AG04449 (cell line): ENCODE measurements at regions not wholly inside any gene's neighbourhood (a gene's known extent, or its start where the extent isn't known, plus 50 kb on each side); places are given as distances from the start of the nearest gene placed in this dataset.

Source experiments
- CTCF ChIA-PET: fragments of 350-600 bp; formaldehyde crosslinking; extraction: SDS; loops from one replicate; lab custom pipeline; 2021; ENCODE audit warnings: antibody characterized with exemption; lab: Yijun Ruan, JAX
- POLR2A ChIA-PET: fragments of 400-600, 350-600 bp; formaldehyde crosslinking; extraction: SDS; loops from one replicate; lab custom pipeline; 2020; ENCODE audit warnings: antibody characterized with exemption, inconsistent platforms; lab: Yijun Ruan, JAX
- DNase-seq: peaks from one replicate; pipeline ENCODE4 v3.0.0-alpha.2; 2010; ENCODE audit warnings: low read depth, low spot score
- H3K4me3 ChIP-seq: 2 replicates; pipeline ENCODE4 v1.5.1; 2011; ENCODE audit warnings: low read depth, mild to moderate bottlenecking, control low read depth, low read length
- CTCF ChIP-seq: IDR thresholded peaks from one replicate; pipeline ENCODE4 v1.5.1; 2011; ENCODE audit warnings: mild to moderate bottlenecking, moderate library complexity, low read length, control low read depth, inconsistent platforms; ENCODE audit not compliant: insufficient read depth; ENCODE audit errors: missing control alignments

DNA sequence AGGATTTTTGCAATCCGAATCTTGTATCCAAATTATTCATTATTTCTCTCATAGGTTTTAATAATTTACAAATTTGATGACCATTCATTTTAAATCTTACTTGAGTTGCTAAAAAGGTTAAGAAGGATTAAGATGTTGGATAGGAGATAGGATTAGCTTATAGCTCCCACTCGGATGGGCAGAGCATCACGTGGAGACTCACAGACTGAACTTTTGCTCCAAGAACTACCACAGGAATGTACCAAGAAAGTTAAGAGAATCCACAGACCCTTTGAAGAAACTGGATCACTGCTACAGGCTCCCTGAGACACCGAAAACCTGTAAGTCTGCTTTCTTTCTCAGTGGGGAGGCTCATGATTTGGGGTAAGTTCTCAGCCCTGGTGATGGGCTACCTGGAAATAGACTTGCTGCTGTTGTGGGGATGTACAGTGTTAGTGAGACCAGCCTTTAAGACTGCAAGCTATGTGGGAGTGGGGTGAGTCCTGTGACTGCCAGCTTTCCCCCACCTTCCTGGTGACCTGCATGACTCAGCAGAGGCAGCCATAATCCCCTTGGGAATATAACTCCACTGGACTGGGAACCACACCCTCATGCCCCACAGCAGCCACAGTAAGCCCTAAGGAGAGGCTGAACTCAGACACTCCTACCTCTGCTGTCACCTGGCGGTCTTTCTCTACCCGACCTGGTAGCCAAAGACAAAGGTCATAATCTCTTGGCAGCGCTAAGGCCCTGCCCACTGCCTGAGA lies 1458.0 kb downstream of the OLFM4 start:
- TF ChIP-seq CTCF: no peak

GRCh38 chr13:54489359-54489758 lies 1460.7 kb downstream of the OLFM4 start:
- ChIA-PET CTCF (no interaction called here), POLR2A (no interaction called here)
- no peak for TF ChIP-seq CTCF
- no peak overlapping the region for H3K4me3 ChIP-seq
- no peak for DNase-seq

More for the DNA sequence above, 1458.0 kb downstream of the OLFM4 start:
- ChIA-PET POLR2A (no interaction called here), CTCF (no interaction called here)
- no peak overlapping the region for H3K4me3 ChIP-seq
- DNase-seq: no peak

DNA sequence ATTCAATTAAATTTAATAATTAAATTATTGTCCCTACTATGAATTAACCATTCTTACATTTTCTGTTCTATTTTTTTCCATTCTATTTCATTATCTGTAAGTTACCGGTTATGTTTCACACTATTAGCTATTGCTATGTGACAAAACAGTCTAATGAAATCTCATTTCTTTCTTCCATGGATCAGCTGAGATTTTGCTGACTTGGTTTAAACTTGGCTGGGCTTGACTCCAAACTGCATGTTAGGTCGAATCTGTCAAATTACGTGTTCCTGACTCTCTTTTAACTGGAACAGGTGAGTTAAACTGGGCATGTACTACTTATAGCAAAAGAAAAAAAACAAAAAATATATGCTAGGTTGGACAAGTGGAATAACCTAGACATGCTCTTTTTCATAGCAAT lies 1464.4 kb downstream of the OLFM4 start:
- CTCF ChIA-PET: no interaction called here
- no peak overlapping the region for H3K4me3 ChIP-seq
- no peak for TF ChIP-seq CTCF
- POLR2A ChIA-PET: no interaction called here
- no peak for DNase-seq

DNA sequence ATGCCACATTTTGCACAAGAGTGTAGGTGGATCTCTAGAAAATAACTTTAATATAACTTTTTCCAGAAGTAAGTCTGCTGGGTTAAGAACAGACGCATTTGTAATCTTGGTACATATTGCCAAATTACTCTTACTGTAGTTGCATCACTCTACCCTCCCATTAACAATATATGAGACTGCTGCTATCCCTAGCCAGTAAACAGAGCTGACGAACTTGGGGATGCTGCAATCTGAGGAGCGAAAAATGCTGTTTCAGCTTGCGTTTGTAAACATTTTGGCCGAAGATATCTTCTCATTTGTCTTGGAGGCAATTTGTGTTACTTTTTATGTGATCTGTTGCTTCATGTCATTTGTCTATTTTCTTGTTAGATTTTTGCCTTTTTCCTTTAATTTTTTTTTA lies 1482.8 kb downstream of the OLFM4 start:
- no peak for TF ChIP-seq CTCF
- DNase-seq: no peak
- POLR2A ChIA-PET: no interaction called here
- H3K4me3 ChIP-seq: no peak overlapping the region
- CTCF ChIA-PET: no interaction called here

- POLR2A ChIA-PET: no interaction called here
- no peak overlapping the region for H3K4me3 ChIP-seq
- TF ChIP-seq CTCF: no peak
- no peak for DNase-seq
- CTCF ChIA-PET: no interaction called here
Measured at GRCh38 chr13:54513254-54513653, 1484.6 kb downstream of the OLFM4 start.

DNA sequence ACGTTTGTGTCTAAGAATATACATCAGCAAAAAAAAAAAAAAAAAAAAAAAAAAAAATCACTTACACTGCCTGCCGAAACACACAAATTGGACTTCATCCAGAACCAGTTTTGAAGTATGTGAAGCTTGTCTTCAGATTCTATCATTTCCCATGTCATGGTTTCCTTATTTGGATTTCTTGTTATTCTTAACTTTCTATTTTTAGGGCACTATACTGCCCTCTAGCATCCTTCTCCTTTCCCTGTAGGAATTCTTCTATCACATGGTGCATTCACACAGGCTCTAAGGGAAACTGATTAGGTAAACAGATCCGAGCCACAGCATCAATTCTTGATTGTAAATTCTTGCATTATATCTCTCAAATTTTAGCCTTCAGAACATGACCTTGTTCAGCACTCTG lies 1507.5 kb downstream of the OLFM4 start:
- ChIA-PET POLR2A (no interaction called here), CTCF (no interaction called here)
- no peak overlapping the region for H3K4me3 ChIP-seq
- TF ChIP-seq CTCF: no peak
- no peak for DNase-seq
